Esophagus squamous epithelium (tissue), 5 donors: ENCODE measurements at regions not wholly inside any gene's neighbourhood (a gene's known extent, or its start where the extent isn't known, plus 50 kb on each side); places are given as distances from the start of the nearest gene placed in this dataset.

Experiments used
- DNase-seq: peaks from one replicate; lab custom pipeline; 2025; lab: John Stamatoyannopoulos, UW
- H3K27ac ChIP-seq, 4 donors: fragments of 200-600 bp; sonication (generic); one replicate each; pipeline ENCODE4 v1.5.1; 2016 to 2019; ENCODE audit warnings: mild to moderate bottlenecking in 1 of 4
- H3K27me3 ChIP-seq, 4 donors: fragments of 200-600 bp; sonication (generic); 1 replicate in 3 of 4; 2 replicates in 1 of 4; pipeline versions ENCODE4 v1.5.1 to v1.6.0; 2017 to 2021; ENCODE audit warnings: antibody characterized with exemption in 1 of 4
- H3K36me3 ChIP-seq, 3 donors: fragments of 200-600 bp; sonication (generic); one replicate each; pipeline ENCODE4 v1.5.1; 2016 to 2019
- H3K4me1 ChIP-seq, 3 donors: fragments of 200-600 bp; sonication (generic); one replicate each; pipeline ENCODE4 v1.5.1; 2017 to 2019
- H3K4me3 ChIP-seq, 4 donors: fragments of 200-600 bp; sonication (generic); 1 replicate in 3 of 4; 2 replicates in 1 of 4; pipeline ENCODE4 v1.5.1; 2016 to 2019; ENCODE audit warnings: mild to moderate bottlenecking in 2 of 4, moderate library complexity in 1 of 4
- H3K9me3 ChIP-seq, 3 donors: fragments of 200-600 bp; sonication (generic); one replicate each; pipeline ENCODE4 v1.5.1; 2016 to 2019
- CTCF ChIP-seq, 6 experiments: fragments of 450-650 bp in 4 of 6; fragments of 200-600 bp in 2 of 6; sonication (generic) in 2 of 6; IDR thresholded peaks; one replicate each; pipeline ENCODE4 v1.5.1; 2016 to 2019; ENCODE audit warnings: antibody characterized with exemption in 6 of 6, mild to moderate bottlenecking in 4 of 6, moderate library complexity in 4 of 6
- POLR2A ChIP-seq, 4 donors: fragments of 450-650 bp; IDR thresholded peaks; one replicate each; pipeline ENCODE4 v1.6.1; 2017; ENCODE audit warnings: antibody characterized with exemption in 4 of 4, mild to moderate bottlenecking in 4 of 4, moderate library complexity in 3 of 4
- whole genome bisulfite sequencing, 2 donors: methylation state at CpG; one replicate each; pipeline ENCODE4 v1.1.5; 2018; 5-methylcytosine and 5-hydroxymethylcytosine counted together
- intact Hi-C: fragments of 100-400 bp; cut with DNase I; formaldehyde crosslinking; loops from one replicate; pipeline ENCODE4 v1.15.0; 2022
- donor health status: DM: yes; HTN: yes; CAD: no.

GRCh38 chr5:164860896-164861295 lies 1355.5 kb downstream of the MAT2B start:
- H3K36me3 ChIP-seq = no peaks in the 10 kb centered on the region
- no peak overlapping the region for H3K27ac ChIP-seq
- 45 to 74% methylated on average over 2 of the region's 2 CpGs for WGBS, 2 donors
- no peaks in the 10 kb centered on the region for H3K27me3 ChIP-seq
- TF ChIP-seq POLR2A (IDR thresholded peaks at IDR 0.05) (no peak), CTCF (IDR thresholded peaks at IDR 0.05) (no peak)
- H3K9me3 ChIP-seq = no peaks in the 10 kb centered on the region
- H3K4me1 ChIP-seq = no peaks in the 10 kb centered on the region
- no peak overlapping the region for H3K4me3 ChIP-seq
- intact Hi-C loops = no loop called here
- DNase-seq = no peak

GRCh38 chr5:164861610-164862009 lies 1356.2 kb downstream of the MAT2B start:
- TF ChIP-seq CTCF (IDR thresholded peaks at IDR 0.05) = no peak
- no peak for TF ChIP-seq POLR2A (IDR thresholded peaks at IDR 0.05)
- H3K4me3 ChIP-seq = no peak overlapping the region
- no peaks in the 10 kb centered on the region for H3K9me3 ChIP-seq
- no peak for DNase-seq
- H3K27me3 ChIP-seq = no peaks in the 10 kb centered on the region
- no peak overlapping the region for H3K27ac ChIP-seq
- no peaks in the 10 kb centered on the region for H3K36me3 ChIP-seq
- 78 to 82% methylated on average over 1 of the region's 1 CpG for WGBS, 2 donors
- no peaks in the 10 kb centered on the region for H3K4me1 ChIP-seq
- intact Hi-C loops = no loop called here

- intact Hi-C loops = no loop called here
- Histone ChIP-seq H3K36me3 (no peaks in the 10 kb centered on the region), H3K4me3 (no peak overlapping the region), H3K9me3 (no peaks in the 10 kb centered on the region), H3K4me1 (no peaks in the 10 kb centered on the region), H3K27me3 (no peaks in the 10 kb centered on the region), H3K27ac (no peak overlapping the region)
- TF ChIP-seq CTCF (IDR thresholded peaks at IDR 0.05) (no peak), POLR2A (IDR thresholded peaks at IDR 0.05) (no peak)
- DNase-seq = no peak
Observed at GRCh38 chr5:164868761-164869160, 1363.3 kb downstream of the MAT2B start.

- DNase-seq = no peak
- no peaks in the 10 kb centered on the region for H3K9me3 ChIP-seq
- no peaks in the 10 kb centered on the region for H3K4me1 ChIP-seq
- no peak overlapping the region for H3K4me3 ChIP-seq
- H3K36me3 ChIP-seq = no peaks in the 10 kb centered on the region
- H3K27ac ChIP-seq = no peak overlapping the region
- 77 to 84% methylated on average over 4 of the region's 4 CpGs for WGBS, 2 donors
- intact Hi-C loops = no loop called here
- H3K27me3 ChIP-seq = no peaks in the 10 kb centered on the region
- TF ChIP-seq POLR2A (IDR thresholded peaks at IDR 0.05) (no peak), CTCF (IDR thresholded peaks at IDR 0.05) (no peak)
Observed at GRCh38 chr5:164869325-164869724, 1363.9 kb downstream of the MAT2B start.

GRCh38 chr5:164876793-164877192 lies 1371.4 kb downstream of the MAT2B start:
- no peak for TF ChIP-seq POLR2A (IDR thresholded peaks at IDR 0.05)
- TF ChIP-seq CTCF (IDR thresholded peaks at IDR 0.05) = no peak
- no peaks in the 10 kb centered on the region for H3K4me1 ChIP-seq
- no peak overlapping the region for H3K27ac ChIP-seq
- H3K4me3 ChIP-seq = no peak overlapping the region
- no peaks in the 10 kb centered on the region for H3K27me3 ChIP-seq
- no peaks in the 10 kb centered on the region for H3K36me3 ChIP-seq
- DNase-seq = no peak
- peaks cover 0 to 7% (median 0%) of the 10 kb centered on the region in 3 donors for H3K9me3 ChIP-seq
- intact Hi-C loops = no loop called here
- WGBS, 2 donors = 41 to 46% methylated on average over 1 of the region's 1 CpG
